Esophagus muscularis mucosa (tissue), 4 donors: ENCODE measurements at regions not wholly inside any gene's neighbourhood (a gene's known extent, or its start where the extent isn't known, plus 50 kb on each side); places are given as distances from the start of the nearest gene placed in this dataset.

Experiments used
- DNase-seq: peaks from one replicate; pipeline ENCODE4 v3.0.0-alpha.2; 2017; ENCODE audit errors: extremely low spot score
- H3K27ac ChIP-seq, 4 donors: fragments of 200-600 bp; sonication (generic); replicated peaks in 1 of 4; 1 replicate in 3 of 4; 2 replicates in 1 of 4; pipeline ENCODE4 v1.5.1; 2016 to 2019; ENCODE audit warnings: mild to moderate bottlenecking in 1 of 4
- H3K27me3 ChIP-seq, 4 donors: fragments of 200-600 bp; sonication (generic); one replicate each; pipeline versions ENCODE4 v1.5.1 to v1.6.0; 2016 to 2019
- H3K36me3 ChIP-seq, 4 donors: fragments of 200-600 bp; sonication (generic); one replicate each; pipeline ENCODE4 v1.5.1; 2016 to 2019
- H3K4me1 ChIP-seq, 4 donors: fragments of 200-600 bp; sonication (generic); one replicate each; pipeline ENCODE4 v1.5.1; 2016 to 2019
- H3K4me3 ChIP-seq, 4 donors: fragments of 200-600 bp; sonication (generic); 1 replicate in 2 of 4; 2 replicates in 2 of 4; pipeline ENCODE4 v1.5.1; 2016 to 2019; ENCODE audit warnings: mild to moderate bottlenecking in 4 of 4, moderate library complexity in 1 of 4
- H3K9me3 ChIP-seq, 4 donors: fragments of 200-600 bp; sonication (generic); 1 replicate in 3 of 4; 2 replicates in 1 of 4; pipeline ENCODE4 v1.5.1; 2016 to 2019
- CTCF ChIP-seq, 3 experiments: fragments of 200-600 bp in 2 of 3; fragments of 450-650 bp in 1 of 3; sonication (generic) in 2 of 3; IDR thresholded peaks; one replicate each; pipeline ENCODE4 v1.5.1; 2017 to 2019; ENCODE audit warnings: antibody characterized with exemption in 3 of 3, mild to moderate bottlenecking in 2 of 3, moderate library complexity in 1 of 3
- EP300 ChIP-seq: sonication (generic); formaldehyde crosslinking; IDR thresholded peaks from one replicate; pipeline ENCODE4 v1.6.1; 2017; ENCODE audit warnings: antibody characterized with exemption
- POLR2A ChIP-seq: fragments of 450-650 bp; IDR thresholded peaks from one replicate; pipeline ENCODE4 v1.6.1; 2017; ENCODE audit warnings: antibody characterized with exemption, moderate library complexity, mild to moderate bottlenecking, low read depth
- POLR2AphosphoS5 ChIP-seq, 2 donors: sonication (generic); formaldehyde crosslinking; IDR thresholded peaks; one replicate each; pipeline ENCODE4 v1.6.1; 2017; ENCODE audit warnings: antibody characterized with exemption in 2 of 2
- whole genome bisulfite sequencing: methylation state at CpG from one replicate; pipeline ENCODE4 v1.1.5; 2018; 5-methylcytosine and 5-hydroxymethylcytosine counted together
- intact Hi-C: fragments of 100-400 bp; cut with DNase I; formaldehyde crosslinking; loops from one replicate; pipeline ENCODE4 v1.15.1; 2023

DNA sequence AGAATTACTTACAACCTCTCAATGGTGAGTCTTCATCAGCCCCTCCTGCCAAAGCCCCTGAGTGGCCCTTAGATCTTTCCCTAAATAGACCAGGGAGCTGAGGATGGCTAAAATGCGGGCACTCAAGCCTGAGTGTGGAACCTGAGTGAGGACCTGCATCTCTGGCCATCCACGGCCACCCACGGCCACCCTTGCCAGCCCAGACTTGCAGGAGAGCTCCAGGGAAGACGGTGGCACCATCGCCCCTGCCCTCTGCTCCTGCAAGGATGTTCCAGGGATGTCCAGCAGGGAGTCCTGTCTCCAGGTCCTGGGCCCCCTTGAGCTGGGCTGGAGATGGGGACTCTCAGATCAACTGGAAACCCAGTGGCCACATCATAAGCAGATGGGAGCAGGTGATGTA lies 68.2 kb upstream of the OLFM1 start:
- H3K36me3 ChIP-seq = no peaks in the 10 kb centered on the region
- no peaks in the 10 kb centered on the region for H3K9me3 ChIP-seq
- no peak overlapping the region for H3K27ac ChIP-seq
- H3K4me3 ChIP-seq = no peak overlapping the region
- TF ChIP-seq EP300 = no peak
- no peak for TF ChIP-seq POLR2AphosphoS5 (IDR thresholded peaks at IDR 0.05)
- no peak for TF ChIP-seq CTCF (IDR thresholded peaks at IDR 0.05)
- no peak for TF ChIP-seq POLR2A
- intact Hi-C loops = no loop called here
- 85% methylated on average over 4 of the region's 5 CpGs for WGBS
- H3K4me1 ChIP-seq = no peaks in the 10 kb centered on the region
- no peak for DNase-seq
- peaks cover 0 to 56% (median 0%) of the 10 kb centered on the region in 4 donors for H3K27me3 ChIP-seq

DNA sequence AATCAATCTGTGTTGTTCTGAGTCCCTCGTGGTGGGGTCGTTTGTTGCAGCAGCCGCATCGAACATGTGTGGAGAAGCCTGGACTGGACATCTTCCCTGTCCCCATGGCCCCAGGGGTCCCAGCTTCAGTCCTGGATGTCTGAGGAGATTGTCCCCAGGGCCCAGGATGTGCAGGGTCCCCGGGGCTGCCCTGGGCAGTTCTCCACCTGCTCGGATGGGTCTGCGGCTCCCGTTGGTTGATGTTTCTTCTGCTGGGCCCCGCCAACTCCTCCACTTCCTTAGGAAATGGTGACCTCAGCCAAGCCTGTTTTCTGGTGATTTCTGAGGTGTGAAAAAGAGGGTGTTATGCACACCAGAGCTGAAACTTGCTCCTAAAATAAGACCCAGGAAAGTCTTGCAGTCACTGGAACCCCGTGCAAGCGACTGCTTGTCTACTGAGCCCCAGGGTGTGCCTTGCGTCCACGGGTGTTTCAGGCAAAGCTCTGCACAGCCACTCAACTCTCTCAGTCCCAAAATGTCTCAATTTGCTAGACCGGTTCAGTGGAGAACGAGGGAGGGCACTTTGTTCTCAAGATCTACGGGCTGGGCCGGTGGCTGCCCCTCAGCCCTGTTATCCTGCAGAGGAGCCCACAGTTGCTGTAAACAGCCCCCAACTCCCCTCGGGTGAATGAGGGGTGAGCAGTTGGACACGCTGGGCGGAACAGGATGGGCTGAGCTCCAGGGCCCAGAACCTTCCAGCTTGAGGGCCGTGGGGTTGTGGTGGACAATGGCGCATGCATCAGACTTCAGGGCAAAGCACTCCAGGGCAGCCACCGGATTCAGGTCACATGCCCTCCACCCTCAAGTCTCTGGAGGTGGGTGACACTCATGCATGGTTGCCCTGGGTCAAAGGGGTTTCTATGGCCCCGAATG lies 66.7 kb upstream of the OLFM1 start:
- TF ChIP-seq POLR2AphosphoS5 (IDR thresholded peaks at IDR 0.05) (no peak), POLR2A (no peak), CTCF (IDR thresholded peaks at IDR 0.05) (no peak), EP300 (no peak)
- intact Hi-C loops = no loop called here
- Histone ChIP-seq H3K9me3 (no peaks in the 10 kb centered on the region), H3K4me3 (no peak overlapping the region), H3K36me3 (no peaks in the 10 kb centered on the region), H3K4me1 (no peaks in the 10 kb centered on the region), H3K27ac (no peak overlapping the region), H3K27me3 (peaks cover 0 to 41% (median 0%) of the 10 kb centered on the region in 4 donors)
- DNase-seq = no peak
- WGBS = 82% methylated on average over 21 of the region's 24 CpGs

GRCh38 chr9:135021393-135021789 lies 66.1 kb upstream of the OLFM1 start:
- Histone ChIP-seq H3K4me1 (no peaks in the 10 kb centered on the region), H3K27me3 (peaks cover 0 to 37% (median 0%) of the 10 kb centered on the region in 4 donors), H3K9me3 (no peaks in the 10 kb centered on the region), H3K27ac (no peak overlapping the region), H3K4me3 (no peak overlapping the region), H3K36me3 (no peaks in the 10 kb centered on the region)
- 81% methylated on average over 7 of the region's 8 CpGs for WGBS
- intact Hi-C loops = no loop called here
- DNase-seq = no peak
- TF ChIP-seq POLR2AphosphoS5 (IDR thresholded peaks at IDR 0.05) = no peak
- no peak for TF ChIP-seq EP300
- no peak for TF ChIP-seq POLR2A

DNA sequence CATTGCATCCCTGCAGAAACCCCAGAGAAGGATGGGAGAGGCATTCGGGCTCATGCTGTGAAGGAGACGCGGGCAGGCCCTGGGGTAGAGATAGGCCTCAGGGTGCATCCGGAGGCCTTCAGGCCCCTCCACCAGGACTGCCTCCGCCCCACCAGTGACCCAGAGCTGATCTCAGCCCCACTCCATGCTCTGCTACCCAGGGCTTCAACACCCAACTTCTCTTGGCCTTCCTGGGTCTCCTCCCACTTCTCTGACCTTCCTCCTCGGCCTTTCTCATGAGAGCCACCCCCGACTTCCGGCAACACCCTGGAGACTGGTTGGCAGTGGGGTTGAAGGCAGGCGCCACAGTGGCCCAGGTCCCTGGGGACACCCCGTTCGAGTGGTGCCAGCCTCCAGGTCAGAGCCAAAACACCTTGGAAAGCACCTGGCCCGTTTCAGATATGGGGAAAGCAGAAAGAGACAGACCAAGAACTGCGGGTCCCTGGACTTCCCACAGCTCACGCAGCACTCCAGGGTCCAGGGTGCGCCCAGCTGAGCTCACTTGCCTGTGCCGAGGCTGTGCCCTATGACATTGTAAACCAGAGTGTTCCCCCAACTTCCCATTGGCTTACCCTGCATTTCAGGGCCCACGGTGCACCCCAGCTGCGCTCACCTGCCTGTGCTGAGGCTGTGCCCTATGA lies 65.1 kb upstream of the OLFM1 start:
- Histone ChIP-seq H3K27ac (no peak overlapping the region), H3K4me1 (no peaks in the 10 kb centered on the region), H3K4me3 (no peak overlapping the region), H3K36me3 (no peaks in the 10 kb centered on the region), H3K9me3 (no peaks in the 10 kb centered on the region), H3K27me3 (peaks cover 0 to 37% (median 0%) of the 10 kb centered on the region in 4 donors)
- intact Hi-C loops = no loop called here
- no peak for TF ChIP-seq POLR2AphosphoS5 (IDR thresholded peaks at IDR 0.05)
- TF ChIP-seq POLR2A = no peak
- no peak for TF ChIP-seq CTCF (IDR thresholded peaks at IDR 0.05)
- TF ChIP-seq EP300 = no peak
- WGBS = 86% methylated on average over 17 of the region's 18 CpGs
- no peak for DNase-seq

DNA sequence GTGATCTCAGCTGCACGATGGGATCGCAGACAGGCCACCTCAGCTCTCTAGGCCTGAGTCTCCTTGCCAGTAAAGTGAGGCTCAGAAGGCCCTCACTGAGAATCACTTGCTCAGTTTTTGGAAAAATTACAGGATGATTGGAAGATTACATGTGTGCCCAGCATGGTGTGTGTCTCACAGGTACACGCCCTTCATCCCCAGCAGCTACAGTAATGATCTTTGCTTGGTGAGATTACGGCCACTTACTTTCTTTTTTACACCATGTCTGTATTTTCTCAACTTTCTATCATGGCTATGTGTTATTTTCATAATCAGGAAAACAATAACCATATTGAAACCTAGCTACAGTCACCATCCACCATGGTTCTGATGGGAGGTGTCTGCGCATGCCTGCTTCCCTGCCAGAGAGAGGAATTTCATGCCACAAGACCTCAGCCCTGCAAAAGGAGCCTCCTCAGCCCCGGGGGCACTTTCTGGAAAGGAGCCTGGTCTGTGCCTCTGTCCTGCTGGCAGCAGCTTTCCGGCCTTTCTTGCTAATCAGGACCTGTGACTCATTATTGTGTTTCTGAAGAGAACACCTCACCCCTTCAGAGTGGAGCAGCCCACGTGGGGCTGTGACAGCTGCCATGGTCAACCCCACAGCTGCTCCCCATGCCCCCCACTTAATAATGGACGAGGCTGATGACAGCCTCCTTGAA lies 64.2 kb upstream of the OLFM1 start:
- Histone ChIP-seq H3K27me3 (peaks cover 0 to 33% (median 0%) of the 10 kb centered on the region in 4 donors), H3K9me3 (no peaks in the 10 kb centered on the region), H3K27ac (no peak overlapping the region), H3K4me1 (no peaks in the 10 kb centered on the region), H3K36me3 (no peaks in the 10 kb centered on the region), H3K4me3 (no peak overlapping the region)
- intact Hi-C loops = no loop called here
- no peak for TF ChIP-seq EP300
- TF ChIP-seq CTCF (IDR thresholded peaks at IDR 0.05) = no peak
- TF ChIP-seq POLR2AphosphoS5 (IDR thresholded peaks at IDR 0.05) = no peak
- TF ChIP-seq POLR2A = no peak
- WGBS = 68% methylated on average over 9 of the region's 9 CpGs
- DNase-seq = no peak
